ENCODE measurements at regions not wholly inside any gene's neighbourhood (a gene's known extent, or its start where the extent isn't known, plus 50 kb on each side); places are given as distances from the start of the nearest gene placed in this dataset.
"Not testable (repeated sequence)": the region's sequence is repeated elsewhere in the genome, so short reads cannot be mapped to it uniquely, and the experiment has no call there.

DNA sequence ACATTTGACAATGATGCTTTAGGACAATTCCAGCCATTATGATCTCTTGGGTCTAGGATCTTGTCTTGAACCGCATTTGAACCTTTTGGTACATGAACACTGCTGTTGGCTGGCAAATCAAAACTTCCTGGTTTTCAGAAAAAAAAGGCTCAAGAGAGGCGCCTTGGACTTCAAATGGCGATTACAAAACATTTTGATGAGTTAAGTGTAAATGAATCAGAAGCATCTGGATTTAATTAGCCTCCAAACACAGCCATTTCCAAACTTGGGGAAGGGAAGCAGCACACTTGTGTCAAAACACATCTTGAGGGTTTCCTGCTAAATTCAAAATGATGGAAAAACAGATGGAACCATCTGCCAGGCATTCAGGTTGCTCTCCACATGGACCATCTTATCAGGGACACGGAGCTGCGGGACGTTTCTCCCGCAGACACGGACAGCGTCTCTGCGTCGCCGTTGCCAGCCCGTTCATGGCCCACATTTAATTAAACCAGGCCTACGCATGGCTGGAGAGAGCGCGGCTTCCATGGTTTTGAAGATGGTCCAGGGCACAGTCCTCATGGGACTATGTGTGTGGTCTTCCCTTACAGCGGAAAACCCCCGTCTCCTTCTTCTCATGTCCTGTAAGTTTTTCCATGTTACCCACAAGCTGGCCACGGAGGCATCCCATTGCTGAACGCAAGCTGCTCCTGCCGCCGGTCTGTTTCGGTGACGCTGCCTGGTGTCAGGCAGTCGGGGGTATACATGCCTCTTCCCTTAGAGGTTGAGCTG is 55.8 kb upstream of the PTCH1 start:
- TF ChIP-seq, protein P1, sequence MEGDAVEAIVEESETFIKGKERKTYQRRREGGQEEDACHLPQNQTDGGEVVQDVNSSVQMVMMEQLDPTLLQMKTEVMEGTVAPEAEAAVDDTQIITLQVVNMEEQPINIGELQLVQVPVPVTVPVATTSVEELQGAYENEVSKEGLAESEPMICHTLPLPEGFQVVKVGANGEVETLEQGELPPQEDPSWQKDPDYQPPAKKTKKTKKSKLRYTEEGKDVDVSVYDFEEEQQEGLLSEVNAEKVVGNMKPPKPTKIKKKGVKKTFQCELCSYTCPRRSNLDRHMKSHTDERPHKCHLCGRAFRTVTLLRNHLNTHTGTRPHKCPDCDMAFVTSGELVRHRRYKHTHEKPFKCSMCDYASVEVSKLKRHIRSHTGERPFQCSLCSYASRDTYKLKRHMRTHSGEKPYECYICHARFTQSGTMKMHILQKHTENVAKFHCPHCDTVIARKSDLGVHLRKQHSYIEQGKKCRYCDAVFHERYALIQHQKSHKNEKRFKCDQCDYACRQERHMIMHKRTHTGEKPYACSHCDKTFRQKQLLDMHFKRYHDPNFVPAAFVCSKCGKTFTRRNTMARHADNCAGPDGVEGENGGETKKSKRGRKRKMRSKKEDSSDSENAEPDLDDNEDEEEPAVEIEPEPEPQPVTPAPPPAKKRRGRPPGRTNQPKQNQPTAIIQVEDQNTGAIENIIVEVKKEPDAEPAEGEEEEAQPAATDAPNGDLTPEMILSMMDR (conservative IDR thresholded peaks at IDR 0.05), result no peak
- TF ChIP-seq ZFX (IDR thresholded peaks at IDR 0.05), result no peak

DNA sequence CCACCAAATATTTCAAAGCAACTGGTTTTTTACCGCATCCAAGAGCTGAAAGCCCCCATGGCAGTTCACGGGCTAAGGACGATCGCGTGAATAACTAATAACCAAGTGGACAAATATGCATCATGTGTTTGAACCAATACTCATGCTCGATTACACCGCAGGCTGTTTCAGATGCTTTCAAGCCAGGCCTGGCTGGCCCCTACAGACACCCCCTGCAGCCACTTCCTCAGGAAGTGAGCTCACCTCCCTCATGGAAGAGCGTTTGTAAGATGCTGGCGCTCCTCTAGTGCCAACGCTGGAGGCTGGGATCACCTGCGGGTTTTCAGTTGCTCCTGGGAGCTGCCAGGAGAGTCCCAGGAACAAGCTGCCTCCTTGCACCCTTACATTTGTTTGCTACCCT is 53.9 kb upstream of the PTCH1 start:
- H3K27ac ChIP-seq, result no peak overlapping the region
- TF ChIP-seq, protein P1 (conservative IDR thresholded peaks at IDR 0.05), result no peak
- TF ChIP-seq ZFX (IDR thresholded peaks at IDR 0.05), result no peak

More for the DNA sequence above, 55.8 kb upstream of the PTCH1 start:
- no peak overlapping the region for H3K27ac ChIP-seq

DNA sequence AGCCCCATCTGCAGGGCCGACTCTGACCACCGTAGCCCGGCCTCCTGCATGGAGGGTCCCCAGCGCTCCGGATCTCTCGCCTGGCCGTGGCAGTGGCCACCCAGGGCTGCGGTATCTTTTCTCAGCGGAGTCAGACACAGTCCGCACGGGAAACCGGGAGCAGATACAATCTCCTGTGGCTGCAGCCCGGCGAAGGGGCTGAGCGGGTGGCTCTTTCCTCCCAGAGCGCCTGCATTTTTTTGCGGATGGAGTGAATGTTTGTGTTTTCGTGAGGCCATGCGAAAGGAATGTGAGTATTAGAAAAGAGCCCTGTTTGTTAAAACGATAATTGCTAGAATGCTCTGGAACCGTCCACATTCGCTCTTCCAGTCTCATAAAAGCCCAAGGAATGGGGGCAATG is 53.4 kb upstream of the PTCH1 start:
- TF ChIP-seq ZFX (IDR thresholded peaks at IDR 0.05), result no peak
- TF ChIP-seq, protein P1 (conservative IDR thresholded peaks at IDR 0.05), result no peak
- no peak overlapping the region for H3K27ac ChIP-seq

DNA sequence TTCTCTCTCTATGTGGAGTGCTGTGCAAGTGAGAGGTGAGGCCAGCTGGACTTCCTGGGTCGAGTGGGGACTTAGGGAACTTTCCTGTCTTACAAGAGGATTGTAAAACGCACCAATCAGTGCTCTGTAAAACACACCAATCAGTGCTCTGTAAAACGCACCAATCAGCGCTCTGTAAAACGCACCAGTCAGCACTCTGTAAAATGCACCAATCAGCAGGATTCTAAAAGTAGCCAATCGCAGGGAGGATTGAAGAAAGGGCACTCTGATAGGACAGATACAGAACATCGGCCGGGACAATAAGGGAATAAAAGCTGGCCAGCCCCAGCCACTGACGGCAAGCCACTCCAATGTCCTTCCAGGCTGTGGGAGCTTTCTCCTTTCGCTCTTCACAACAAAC is 52.0 kb upstream of the PTCH1 start:
- H3K27ac ChIP-seq, result not testable (repeated sequence)

All from C4-2B (cell line).